ENCODE measurements at regions not wholly inside any gene's neighbourhood (a gene's known extent, or its start where the extent isn't known, plus 50 kb on each side); places are given as distances from the start of the nearest gene placed in this dataset.

DNA sequence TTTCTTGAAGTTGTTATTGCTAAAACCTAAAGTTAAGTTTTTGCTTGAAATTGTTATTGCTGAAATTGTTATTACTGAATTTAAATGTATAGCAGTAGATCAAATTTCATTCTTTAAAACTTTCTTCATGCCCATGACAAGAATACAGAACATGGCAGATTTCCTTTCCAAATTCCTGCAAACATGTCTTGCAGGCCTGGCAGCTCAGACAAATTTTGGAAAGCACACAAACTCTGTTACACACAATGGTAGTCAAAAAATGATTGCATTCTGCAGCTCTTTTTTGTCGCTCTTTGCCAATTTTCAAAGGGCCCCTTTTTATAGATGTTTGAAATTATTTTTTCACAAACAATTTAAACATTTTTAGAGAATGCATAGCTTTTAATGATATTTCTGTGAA, 1292.3 kb upstream of the B3GALT2 start:
- TF ChIP-seq POLR2A (IDR thresholded peaks at IDR 0.05) (no peak), EP300 (IDR thresholded peaks at IDR 0.05) (no peak)
- TF ChIP-seq, protein P1, sequence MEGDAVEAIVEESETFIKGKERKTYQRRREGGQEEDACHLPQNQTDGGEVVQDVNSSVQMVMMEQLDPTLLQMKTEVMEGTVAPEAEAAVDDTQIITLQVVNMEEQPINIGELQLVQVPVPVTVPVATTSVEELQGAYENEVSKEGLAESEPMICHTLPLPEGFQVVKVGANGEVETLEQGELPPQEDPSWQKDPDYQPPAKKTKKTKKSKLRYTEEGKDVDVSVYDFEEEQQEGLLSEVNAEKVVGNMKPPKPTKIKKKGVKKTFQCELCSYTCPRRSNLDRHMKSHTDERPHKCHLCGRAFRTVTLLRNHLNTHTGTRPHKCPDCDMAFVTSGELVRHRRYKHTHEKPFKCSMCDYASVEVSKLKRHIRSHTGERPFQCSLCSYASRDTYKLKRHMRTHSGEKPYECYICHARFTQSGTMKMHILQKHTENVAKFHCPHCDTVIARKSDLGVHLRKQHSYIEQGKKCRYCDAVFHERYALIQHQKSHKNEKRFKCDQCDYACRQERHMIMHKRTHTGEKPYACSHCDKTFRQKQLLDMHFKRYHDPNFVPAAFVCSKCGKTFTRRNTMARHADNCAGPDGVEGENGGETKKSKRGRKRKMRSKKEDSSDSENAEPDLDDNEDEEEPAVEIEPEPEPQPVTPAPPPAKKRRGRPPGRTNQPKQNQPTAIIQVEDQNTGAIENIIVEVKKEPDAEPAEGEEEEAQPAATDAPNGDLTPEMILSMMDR (IDR thresholded peaks at IDR 0.05), result no peak
- WGBS, 2 donors, result 50 to 62% methylated on average over 1 of the region's 1 CpG
- no peaks in the 10 kb centered on the region for H3K4me1 ChIP-seq

GRCh38 chr1:194477908-194478307, 1291.5 kb upstream of the B3GALT2 start:
- H3K9me3 ChIP-seq, result no peaks in the 10 kb centered on the region
- TF ChIP-seq, protein P1 (IDR thresholded peaks at IDR 0.05), result no peak
- no peak for TF ChIP-seq EP300 (IDR thresholded peaks at IDR 0.05)
- no peak for TF ChIP-seq POLR2A (IDR thresholded peaks at IDR 0.05)
- no peak overlapping the region for H3K27ac ChIP-seq
- DNase-seq (ENCODE audit: low spot score in 2 of 2), result no peak
- H3K4me1 ChIP-seq, result no peaks in the 10 kb centered on the region
- H3K4me3 ChIP-seq, result no peak overlapping the region
- H3K36me3 ChIP-seq, result no peaks in the 10 kb centered on the region
- no peaks in the 10 kb centered on the region for H3K27me3 ChIP-seq

More for the DNA sequence above, 1292.3 kb upstream of the B3GALT2 start:
- H3K36me3 ChIP-seq, result no peaks in the 10 kb centered on the region
- no peak overlapping the region for H3K4me3 ChIP-seq
- no peak overlapping the region for H3K27ac ChIP-seq
- DNase-seq (ENCODE audit: low spot score in 2 of 2), result no peak
- H3K27me3 ChIP-seq, result no peaks in the 10 kb centered on the region
- no peaks in the 10 kb centered on the region for H3K9me3 ChIP-seq

- Histone ChIP-seq H3K4me3 (no peak overlapping the region), H3K36me3 (no peaks in the 10 kb centered on the region), H3K9me3 (no peaks in the 10 kb centered on the region), H3K27ac (no peak overlapping the region), H3K4me1 (no peaks in the 10 kb centered on the region), H3K27me3 (no peaks in the 10 kb centered on the region)
- no peak for TF ChIP-seq POLR2A (IDR thresholded peaks at IDR 0.05)
- TF ChIP-seq EP300 (IDR thresholded peaks at IDR 0.05), result no peak
- TF ChIP-seq, protein P1 (IDR thresholded peaks at IDR 0.05), result no peak
- DNase-seq (ENCODE audit: low spot score in 2 of 2), result no peak
- 50 to 54% methylated on average over 2 of the region's 2 CpGs for WGBS, 2 donors
Measured at GRCh38 chr1:194476872-194477271, 1290.5 kb upstream of the B3GALT2 start.

DNA sequence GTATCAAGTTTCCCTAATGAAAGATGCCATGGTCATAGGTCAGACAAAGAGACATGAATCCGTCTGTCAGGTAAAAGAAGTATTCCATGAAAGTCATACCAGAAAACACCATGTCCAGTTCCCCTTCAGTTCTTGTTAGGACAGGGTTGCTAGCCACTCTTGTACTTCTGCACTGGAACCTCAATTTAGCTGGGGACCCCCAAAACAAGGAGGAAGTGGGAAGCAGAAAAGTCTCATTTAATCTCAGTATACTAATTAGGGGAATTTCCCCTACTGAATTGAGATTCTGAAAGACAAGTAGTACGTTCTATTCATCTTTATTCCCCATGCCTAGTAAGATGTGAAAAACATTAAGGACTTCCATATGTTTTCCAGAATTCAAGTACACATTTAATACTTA, 1289.9 kb upstream of the B3GALT2 start:
- Histone ChIP-seq H3K27ac (no peak overlapping the region), H3K36me3 (no peaks in the 10 kb centered on the region), H3K9me3 (no peaks in the 10 kb centered on the region), H3K27me3 (no peaks in the 10 kb centered on the region), H3K4me3 (no peak overlapping the region), H3K4me1 (no peaks in the 10 kb centered on the region)
- TF ChIP-seq, protein P1 (IDR thresholded peaks at IDR 0.05), result no peak
- no peak for TF ChIP-seq EP300 (IDR thresholded peaks at IDR 0.05)
- TF ChIP-seq POLR2A (IDR thresholded peaks at IDR 0.05), result no peak
- 75 to 81% methylated on average over 2 of the region's 2 CpGs for WGBS, 2 donors
- no peak for DNase-seq (ENCODE audit: low spot score in 2 of 2)

GRCh38 chr1:194474701-194475100, 1288.3 kb upstream of the B3GALT2 start:
- DNase-seq (ENCODE audit: low spot score in 2 of 2), result no peak
- no peak overlapping the region for H3K27ac ChIP-seq
- WGBS, 2 donors, result 91% methylated on average over 3 of the region's 3 CpGs
- H3K27me3 ChIP-seq, result no peaks in the 10 kb centered on the region
- H3K9me3 ChIP-seq, result no peaks in the 10 kb centered on the region
- no peak overlapping the region for H3K4me3 ChIP-seq
- no peak for TF ChIP-seq POLR2A (IDR thresholded peaks at IDR 0.05)
- no peak for TF ChIP-seq EP300 (IDR thresholded peaks at IDR 0.05)
- TF ChIP-seq, protein P1 (IDR thresholded peaks at IDR 0.05), result no peak
- H3K4me1 ChIP-seq, result no peaks in the 10 kb centered on the region
- no peaks in the 10 kb centered on the region for H3K36me3 ChIP-seq
